Fibroblast of lung (primary cell): ENCODE measurements at regions not wholly inside any gene's neighbourhood (a gene's known extent, or its start where the extent isn't known, plus 50 kb on each side); places are given as distances from the start of the nearest gene placed in this dataset.

ENCODE experiments used
- CTCF ChIP-seq, 2 donors: IDR thresholded peaks in 1 of 2; conservative IDR thresholded peaks in 1 of 2; 1 replicate in 1 of 2; 2 replicates in 1 of 2; pipeline ENCODE4 v1.5.1; 2011 to 2012; ENCODE audit warnings: low read length in 2 of 2, control low read depth in 1 of 2, inconsistent platforms in 1 of 2, low read depth in 1 of 2, mild to moderate bottlenecking in 1 of 2
- EZH2 ChIP-seq: IDR thresholded peaks from 2 replicates; pipeline ENCODE4 v1.5.1; 2012; ENCODE audit warnings: low read length, control low read depth, mild to moderate bottlenecking; ENCODE audit errors: missing control alignments

GRCh38 chr2:5618271-5618670, 73.9 kb upstream of the SOX11 start:
- TF ChIP-seq EZH2: no peak
- no peak for TF ChIP-seq CTCF (conservative IDR thresholded peaks at IDR 0.05 in 1 of 2, IDR thresholded peaks at IDR 0.05 in 1 of 2; ENCODE audit: low read depth in 1 of 2, low read length in 2 of 2)
